A204.1 (cell line): ENCODE measurements at regions not wholly inside any gene's neighbourhood (a gene's known extent, or its start where the extent isn't known, plus 50 kb on each side); places are given as distances from the start of the nearest gene placed in this dataset.

Experiments used
- FAIRE-seq: peaks from 2 replicates; lab custom pipeline; 2012; peaks lifted over from hg19 to GRCh38; lab: Jason Lieb, UNC

DNA sequence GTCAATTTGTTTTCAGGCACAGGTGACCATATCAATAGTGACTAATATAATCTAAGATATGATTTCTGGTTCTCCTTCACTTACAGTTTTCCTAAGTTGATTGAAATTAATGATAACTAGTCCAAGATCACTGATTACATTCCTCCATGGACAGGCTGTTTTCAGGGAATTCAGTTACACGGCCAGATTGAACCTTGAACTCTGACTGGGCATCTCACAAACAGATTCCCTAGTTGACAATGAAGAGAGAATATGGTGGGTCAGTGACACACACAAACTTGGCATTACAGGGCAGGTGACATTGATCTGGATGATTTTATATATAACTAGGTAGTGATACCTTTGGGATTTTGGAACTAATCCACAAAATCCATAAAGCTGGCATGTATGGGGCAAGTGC, 110.2 kb upstream of the EGR2 start:
- FAIRE-seq, result no peak

DNA sequence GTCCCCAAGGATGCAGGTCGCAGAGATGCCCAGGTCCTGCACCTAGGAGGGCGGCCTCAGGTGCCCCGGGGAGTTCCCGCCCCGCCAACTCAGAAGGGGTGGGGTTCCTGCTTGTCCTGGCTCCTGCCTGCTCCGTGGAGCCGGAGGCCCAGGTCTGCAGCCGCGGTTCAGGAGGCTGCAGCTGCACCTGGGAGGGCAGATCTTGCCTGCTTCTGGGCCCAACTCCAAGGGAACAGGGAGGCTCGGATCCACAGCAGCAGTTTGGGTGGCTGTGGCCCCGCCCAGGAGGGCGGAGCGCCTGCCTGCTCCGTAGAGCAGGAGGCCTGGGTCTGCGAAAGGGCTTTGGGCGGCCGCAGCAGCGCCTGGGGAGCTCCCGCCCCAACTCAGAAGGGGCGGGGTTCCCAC, 108.2 kb upstream of the EGR2 start:
- no peak for FAIRE-seq

DNA sequence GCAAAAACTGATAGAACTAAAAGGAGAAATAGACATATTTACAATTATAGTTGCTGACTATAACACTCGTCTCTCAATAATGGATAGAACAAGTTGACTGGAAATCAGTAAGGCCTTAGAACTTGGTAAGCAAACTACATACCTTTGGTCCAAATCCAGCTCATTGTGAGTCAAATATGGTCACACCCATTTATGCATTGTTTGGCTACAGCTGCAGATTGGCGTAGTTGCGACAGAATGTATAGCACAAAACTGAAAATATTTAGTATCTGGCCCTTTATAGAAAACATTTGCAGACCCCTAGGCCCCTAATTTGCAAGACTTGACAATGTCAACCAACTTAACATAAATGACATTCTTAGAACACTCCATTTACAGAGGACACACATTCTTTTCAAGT, 103.6 kb upstream of the EGR2 start:
- no peak for FAIRE-seq

DNA sequence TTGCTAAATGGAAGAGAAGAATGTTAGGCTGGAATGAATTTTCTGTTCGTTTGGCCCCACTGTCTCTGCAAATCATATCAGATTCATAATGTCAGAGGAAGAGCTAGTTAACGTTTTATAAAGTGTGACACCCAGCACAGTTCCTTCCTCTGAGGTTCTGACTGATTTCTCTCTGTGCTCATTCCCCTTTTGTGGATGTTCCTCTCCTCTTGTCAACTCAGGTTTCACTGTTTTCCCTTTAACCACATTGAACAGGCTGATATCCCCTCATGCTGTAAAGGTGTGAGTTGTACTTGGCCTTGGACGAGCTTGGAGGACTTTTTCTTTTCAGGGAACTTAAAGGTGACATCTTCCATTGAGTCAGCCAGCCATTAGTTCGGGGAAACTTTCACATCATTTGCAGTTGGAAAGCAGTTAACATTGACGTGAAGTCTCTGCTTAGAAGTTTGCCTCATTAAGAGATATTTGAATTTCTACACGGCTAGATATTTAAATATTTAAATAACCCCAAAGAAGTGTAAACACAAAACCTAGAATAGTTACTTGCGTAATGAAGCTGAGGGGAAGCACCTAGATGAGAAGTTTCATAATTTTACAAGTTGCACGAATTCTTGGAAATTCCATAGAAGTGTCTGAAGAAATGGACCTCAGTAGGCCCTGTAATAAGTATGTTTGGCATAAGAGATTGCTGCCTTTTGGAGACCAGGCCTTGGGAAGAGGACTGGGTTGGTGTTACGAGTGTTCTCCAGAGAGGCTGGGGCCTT, 101.5 kb upstream of the EGR2 start:
- FAIRE-seq, result no peak

DNA sequence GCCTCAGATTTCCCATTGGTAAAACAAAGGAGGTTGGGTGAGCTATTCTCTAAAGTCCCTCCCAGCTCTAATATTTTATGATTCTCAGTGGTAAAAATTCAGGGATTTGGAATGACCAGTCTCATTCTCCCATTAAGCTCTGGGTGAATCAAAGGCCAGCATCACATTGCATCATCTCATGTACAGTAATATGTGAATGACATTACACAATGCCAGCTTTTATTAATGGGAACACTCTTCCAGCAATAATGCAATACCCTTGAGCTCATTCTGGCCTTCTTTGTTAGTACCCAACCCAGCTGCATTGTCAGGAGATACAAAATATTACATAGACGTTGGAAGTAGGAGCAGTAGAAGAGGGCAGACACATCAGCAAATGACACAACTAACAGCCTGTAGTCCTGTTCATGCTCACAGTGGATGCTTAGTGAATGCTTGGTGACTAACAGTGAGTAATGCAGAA, 100.0 kb upstream of the EGR2 start:
- FAIRE-seq, result no peak

DNA sequence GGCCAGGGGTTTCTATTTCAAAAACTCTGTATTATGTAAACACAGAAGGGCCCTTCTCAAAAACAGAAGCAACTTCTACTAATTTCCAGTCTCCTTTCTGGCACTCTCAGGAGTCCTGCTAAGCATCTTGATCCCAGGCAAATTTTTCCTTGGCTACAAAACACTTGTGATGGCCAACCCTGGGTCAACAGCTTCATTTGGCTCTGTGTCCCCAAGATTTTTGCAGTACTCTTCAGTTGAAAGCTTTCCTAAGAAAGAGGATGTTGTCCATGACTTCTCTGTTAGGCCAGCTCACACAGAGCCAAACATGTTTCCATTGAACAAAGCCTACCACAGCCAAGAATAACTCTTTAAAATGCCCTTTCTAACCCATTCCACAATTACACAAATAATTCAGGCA, 99.0 kb upstream of the EGR2 start:
- FAIRE-seq, result no peak

DNA sequence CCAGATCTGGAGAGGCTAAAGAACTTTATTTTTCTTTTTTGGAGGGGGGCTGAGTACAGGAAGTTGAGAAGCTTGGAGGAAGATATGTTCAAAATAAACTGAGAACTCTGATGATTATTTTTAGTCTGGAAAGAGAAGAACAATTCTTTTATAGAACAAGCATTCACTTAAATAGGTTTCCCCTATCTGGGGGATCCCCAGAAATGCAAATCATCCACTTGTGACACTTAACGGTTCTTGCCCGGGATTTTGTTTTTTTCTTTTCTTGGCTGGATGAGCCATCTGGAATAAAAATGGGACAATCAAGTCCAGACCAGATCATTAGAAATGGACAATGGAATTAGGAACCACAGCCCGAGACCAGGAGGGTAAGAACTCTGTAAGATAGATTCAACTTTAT, 95.9 kb upstream of the EGR2 start:
- no peak for FAIRE-seq

- no peak for FAIRE-seq
These were observed 95.2 kb upstream of the EGR2 start for GRCh38 chr10:62911210-62911963.

GRCh38 chr10:62907470-62908212, 91.5 kb upstream of the EGR2 start:
- FAIRE-seq, result no peak

DNA sequence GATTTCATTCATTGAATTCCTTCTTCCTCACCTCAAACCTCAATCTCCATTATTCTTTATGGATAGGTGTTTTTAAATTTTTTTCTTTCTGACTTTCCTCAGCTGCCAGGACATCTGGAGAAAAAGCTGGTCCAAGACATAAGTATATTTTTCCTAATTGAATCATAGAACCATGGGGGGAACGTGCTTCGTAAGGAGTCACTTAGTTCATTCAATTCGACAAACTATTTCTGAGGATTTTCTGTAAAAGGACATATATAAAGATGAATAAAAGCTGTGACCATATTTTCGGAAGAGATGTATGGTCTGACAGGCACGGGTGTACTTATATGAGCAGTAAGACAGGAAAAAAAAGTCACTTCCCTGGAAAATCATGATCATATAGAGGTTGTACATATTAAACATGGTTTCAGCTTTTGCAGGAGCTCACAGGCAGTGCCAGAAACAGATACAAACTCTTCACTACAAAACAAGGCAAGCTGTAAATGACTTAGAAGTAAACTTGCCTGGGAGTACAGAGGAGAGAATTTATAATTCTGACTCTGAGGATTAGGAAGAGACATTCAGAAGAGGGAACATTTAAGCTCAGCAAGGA, 88.2 kb upstream of the EGR2 start:
- FAIRE-seq, result no peak

DNA sequence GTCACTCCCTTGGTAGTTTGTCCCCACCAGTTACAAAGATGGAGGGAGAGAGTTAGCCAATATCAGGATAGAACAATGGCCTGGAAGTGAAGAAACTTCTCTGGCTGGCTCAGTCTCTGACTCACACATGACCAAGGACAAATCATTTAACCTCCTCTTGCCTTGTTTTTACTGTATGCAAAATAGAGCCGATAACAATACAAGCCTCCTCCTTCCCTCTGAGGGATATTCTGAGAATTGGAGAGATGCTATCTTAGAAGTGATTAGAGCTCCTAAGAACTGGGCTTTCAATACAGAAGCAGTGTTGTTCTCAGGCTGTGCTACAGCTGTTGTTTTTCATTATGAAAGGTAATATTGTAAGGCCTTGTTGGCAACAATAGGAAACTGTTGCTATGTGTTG, 87.7 kb upstream of the EGR2 start:
- no peak for FAIRE-seq

DNA sequence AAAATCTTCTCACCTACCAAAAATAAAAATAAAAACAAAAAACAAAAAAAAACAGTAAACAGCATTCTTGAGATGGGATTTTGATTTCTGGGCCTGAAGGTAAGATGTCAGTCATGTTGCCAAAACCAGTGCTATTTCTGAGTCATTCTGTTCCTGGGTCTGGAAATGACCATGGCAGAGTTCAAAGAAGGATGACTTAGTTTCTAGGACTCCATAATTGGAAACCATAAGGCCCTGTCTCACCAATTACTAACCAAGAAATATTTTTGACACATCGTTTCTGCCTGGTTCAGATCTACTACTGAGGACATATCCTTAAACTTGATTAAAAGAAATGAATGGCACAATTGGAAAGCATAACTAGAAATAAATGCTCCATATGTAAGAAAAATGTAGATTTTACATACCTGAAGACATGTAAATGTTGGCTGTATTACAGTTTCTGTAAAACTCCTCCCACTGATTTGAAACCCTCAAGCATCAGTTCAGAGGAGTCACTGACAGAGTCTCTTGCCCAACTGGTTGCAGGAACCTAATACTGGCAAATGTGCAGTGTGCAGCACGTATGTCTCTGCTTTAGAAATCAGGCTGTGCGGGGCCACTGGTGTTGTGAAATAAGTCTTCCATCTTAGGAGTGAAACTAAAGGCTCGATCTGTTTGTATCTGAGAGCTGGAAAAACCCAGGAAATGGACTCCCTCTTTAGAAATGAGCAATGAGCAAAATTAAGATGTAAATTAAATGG, 84.8 kb upstream of the EGR2 start:
- no peak for FAIRE-seq

DNA sequence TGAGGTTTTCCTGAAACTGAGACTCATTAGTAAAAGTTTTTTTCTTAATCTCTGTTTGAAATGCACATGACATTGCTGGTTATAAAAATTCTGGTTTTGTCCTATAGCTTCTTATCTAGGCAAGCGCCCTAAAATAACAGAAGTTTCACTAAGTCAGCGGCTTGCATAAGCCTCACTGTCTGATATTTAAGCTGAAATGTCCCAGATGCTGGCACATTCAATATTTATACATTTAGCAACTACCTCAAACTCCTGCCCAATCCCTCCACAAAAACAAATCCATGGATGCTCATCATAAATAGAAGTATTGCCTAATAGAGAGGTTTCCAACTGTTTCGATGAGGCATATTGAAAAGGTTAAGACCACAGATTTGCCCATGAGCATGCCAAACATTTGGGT, 83.1 kb upstream of the EGR2 start:
- no peak for FAIRE-seq

DNA sequence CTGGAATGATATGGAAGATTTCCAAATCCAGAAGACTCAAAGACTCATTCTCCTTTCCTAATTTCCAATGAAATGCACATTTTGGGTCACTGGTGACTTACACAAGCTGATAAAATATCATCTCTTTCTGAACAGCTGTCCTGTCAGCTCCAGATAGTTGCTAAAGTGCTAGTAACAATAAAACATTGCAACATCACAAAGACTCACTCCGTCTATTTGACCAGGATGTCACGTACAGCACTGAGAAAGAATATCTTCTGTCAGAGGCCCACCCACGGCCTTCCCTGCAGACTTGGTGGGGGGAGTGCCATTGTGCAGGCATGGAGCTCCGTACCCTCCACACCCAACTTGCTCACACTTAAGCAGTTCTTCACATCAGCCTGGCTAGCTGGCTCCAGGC, 78.9 kb upstream of the EGR2 start:
- no peak for FAIRE-seq

- no peak for FAIRE-seq
These were observed 78.0 kb upstream of the EGR2 start for GRCh38 chr10:62894156-62894555.

DNA sequence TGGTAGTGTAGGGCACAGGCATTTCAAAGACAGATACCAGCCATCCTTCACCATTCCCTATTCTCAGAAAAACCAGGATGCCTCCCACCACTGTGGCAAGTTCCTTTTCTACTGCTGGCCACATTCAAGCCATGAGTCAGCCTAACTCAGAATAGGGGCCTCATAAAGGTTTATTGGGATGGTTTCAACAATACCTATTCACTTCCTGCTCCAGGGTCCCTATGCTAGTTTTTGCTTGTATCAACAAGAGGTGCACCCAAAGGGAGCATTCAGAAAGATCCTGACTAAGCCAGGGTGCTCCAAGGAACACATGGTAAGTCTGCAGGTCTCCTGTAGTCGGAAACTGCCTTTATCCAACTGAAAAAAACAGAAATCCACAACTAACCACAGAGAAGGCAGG, 76.9 kb upstream of the EGR2 start:
- no peak for FAIRE-seq

GRCh38 chr10:62890395-62890794, 74.2 kb upstream of the EGR2 start:
- FAIRE-seq, result no peak

DNA sequence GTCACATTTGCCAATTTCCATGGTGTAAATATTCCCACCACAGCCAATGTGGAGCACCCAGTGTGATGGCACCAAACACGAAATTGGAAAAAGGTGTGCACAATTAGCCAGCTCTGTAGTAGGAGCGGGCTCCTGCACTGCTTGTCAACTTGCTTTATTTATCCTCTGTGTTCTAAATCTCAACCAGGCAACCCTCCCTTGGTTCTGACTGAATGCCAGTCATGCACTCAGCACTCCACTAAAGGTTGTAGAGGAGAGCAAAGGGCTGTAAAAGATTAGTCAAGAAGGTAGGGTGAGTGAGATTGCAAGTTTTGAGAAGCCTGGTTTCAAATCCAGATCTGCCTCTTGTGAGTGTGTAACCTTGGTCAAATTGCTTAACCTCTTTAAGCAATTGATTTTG, 71.5 kb upstream of the EGR2 start:
- FAIRE-seq, result no peak

DNA sequence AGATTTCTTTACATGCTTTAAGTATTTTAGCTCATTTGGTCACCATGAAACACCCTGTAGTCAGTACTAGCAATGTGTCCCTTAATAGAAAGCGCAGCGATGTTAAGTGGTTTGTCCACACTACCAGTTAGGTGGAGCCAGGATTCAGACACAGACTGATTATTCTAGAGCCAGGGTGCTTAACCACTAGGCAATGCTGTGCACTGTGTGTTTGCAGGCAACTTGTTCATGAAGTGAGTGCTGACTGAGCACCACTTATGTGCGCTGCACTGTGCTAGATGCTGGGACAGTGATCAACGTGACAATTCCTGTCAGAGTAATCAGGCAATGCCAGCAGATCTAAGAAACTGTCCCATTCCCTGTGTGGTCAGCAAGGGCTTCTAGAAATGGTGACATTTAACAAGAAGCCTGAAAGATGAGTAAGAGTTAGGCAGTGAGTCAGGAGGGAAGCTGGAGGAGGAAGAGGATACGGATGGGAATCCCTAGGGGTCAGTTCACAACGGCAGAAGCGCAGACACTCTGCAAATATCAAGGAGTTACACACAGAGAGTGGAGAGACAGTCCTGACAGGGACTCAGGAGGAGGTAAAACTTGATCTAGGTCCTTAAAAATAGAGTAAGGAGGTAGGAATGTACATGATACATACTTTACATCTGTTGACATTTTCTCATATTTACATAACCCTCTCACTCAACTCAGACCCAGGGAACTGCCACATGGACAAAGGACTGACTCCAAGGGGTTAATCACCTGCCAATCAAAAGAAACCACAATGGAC, 69.7 kb upstream of the EGR2 start:
- FAIRE-seq, result no peak

DNA sequence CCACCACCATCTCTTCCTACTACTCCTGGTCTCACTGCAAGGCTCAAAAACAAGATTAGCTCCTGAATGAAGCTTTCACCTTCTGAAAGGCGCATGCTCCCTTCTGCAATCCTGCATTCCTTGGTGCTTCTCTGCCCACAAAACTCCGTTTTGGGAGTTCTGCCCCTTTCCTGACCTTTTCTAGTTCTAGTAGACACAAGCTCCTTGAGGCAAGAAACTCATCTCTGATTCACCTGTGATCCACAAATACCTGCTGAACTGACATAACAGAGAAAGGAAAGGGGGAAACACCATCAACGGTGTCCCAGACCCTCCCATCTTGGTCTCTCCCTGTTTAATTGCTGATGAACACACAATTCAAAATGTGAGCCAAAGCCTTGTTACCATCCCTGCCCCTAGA, 64.0 kb upstream of the EGR2 start:
- FAIRE-seq, result no peak

DNA sequence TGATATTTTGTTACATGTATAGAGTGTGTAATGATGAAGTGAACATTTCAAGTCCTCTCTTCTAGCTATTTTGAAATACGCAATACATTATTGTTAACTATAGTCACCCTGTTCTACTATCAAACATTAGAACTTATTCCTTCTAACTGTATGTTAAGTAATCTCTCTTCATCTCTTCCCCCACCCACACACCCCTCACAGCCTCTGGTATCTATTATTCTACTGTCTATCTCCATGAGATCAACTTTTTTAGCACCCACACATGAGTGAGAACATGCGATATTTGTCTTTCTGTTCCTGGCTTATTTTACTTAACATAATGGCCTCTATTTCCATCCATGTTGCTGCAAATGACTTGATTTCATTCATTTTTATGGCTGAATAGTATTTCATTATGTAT, 57.7 kb upstream of the EGR2 start:
- FAIRE-seq, result no peak
